Small intestine (tissue), 7 donors: ENCODE measurements at regions not wholly inside any gene's neighbourhood (a gene's known extent, or its start where the extent isn't known, plus 50 kb on each side); places are given as distances from the start of the nearest gene placed in this dataset.
"Not testable (repeated sequence)": the region's sequence is repeated elsewhere in the genome, so short reads cannot be mapped to it uniquely, and the experiment has no call there.

Source experiments
- DNase-seq, 2 donors: peaks; one replicate each; pipeline versions ENCODE4 v3.0.0 to v3.0.0-alpha.2; 2013
- FAIRE-seq: peaks from 2 replicates; lab custom pipeline; 2012; peaks lifted over from hg19 to GRCh38; lab: Jason Lieb, UNC
- H3K27ac ChIP-seq, 3 donors: one replicate each; pipeline ENCODE4 v1.5.1; 2013; ENCODE audit warnings: low read length in 2 of 3, mild to moderate bottlenecking in 2 of 3, control low read depth in 1 of 3, inconsistent platforms in 1 of 3, low read depth in 1 of 3, moderate library complexity in 1 of 3
- H3K27me3 ChIP-seq, 3 donors: one replicate each; pipeline ENCODE4 v1.6.1; 2013; ENCODE audit warnings: low read length in 3 of 3, inconsistent platforms in 1 of 3; ENCODE audit not compliant: control insufficient read depth in 3 of 3, insufficient read depth in 3 of 3
- H3K36me3 ChIP-seq, 3 donors: one replicate each; pipeline ENCODE4 v1.6.1; 2013; ENCODE audit warnings: low read length in 3 of 3, inconsistent platforms in 1 of 3, low read depth in 1 of 3, mild to moderate bottlenecking in 1 of 3, moderate library complexity in 1 of 3; ENCODE audit not compliant: control insufficient read depth in 3 of 3, insufficient read depth in 2 of 3
- H3K4me1 ChIP-seq, 3 donors: one replicate each; pipeline ENCODE4 v1.6.1; 2013; ENCODE audit warnings: low read length in 2 of 3, inconsistent platforms in 1 of 3, low read depth in 1 of 3, mild to moderate bottlenecking in 1 of 3, moderate library complexity in 1 of 3; ENCODE audit not compliant: control insufficient read depth in 3 of 3, insufficient read depth in 2 of 3
- H3K4me3 ChIP-seq, 3 donors: one replicate each; pipeline ENCODE4 v1.5.1; 2013; ENCODE audit warnings: low read length in 3 of 3, control low read depth in 1 of 3, inconsistent platforms in 1 of 3, low read depth in 1 of 3, mild to moderate bottlenecking in 1 of 3, moderate library complexity in 1 of 3
- H3K9me3 ChIP-seq, 2 donors: one replicate each; pipeline ENCODE4 v1.6.1; 2013; ENCODE audit warnings: low read depth in 1 of 2, low read length in 1 of 2; ENCODE audit not compliant: control insufficient read depth in 2 of 2, insufficient read depth in 1 of 2
- WGBS, 3 donors: extraction: QIAGEN DNeasy Blood & Tissue Kit; methylation state at CpG; one replicate each; pipeline ENCODE4 v1.1.7; 2013; 5-methylcytosine and 5-hydroxymethylcytosine counted together
- donor health status: healthy with polysubstance abuse.
- donor health status: control.
- donor health status: control.
- donor health status: Bipolar disorder and iron deficiency.
- donor health status: healthy.

- FAIRE-seq, result no peak
- Histone ChIP-seq H3K36me3 (no peaks in the 10 kb centered on the region), H3K4me3 (no peak overlapping the region), H3K4me1 (no peaks in the 10 kb centered on the region), H3K27ac (no peak overlapping the region), H3K27me3 (no peaks in the 10 kb centered on the region), H3K9me3 (peaks cover 0 to 6% of the 10 kb centered on the region in 2 donors)
- DNase-seq, result no peak
- 80 to 90% (median 89%) methylated on average over 5 of the region's 5 CpGs for WGBS, 3 donors
These were observed 97.9 kb upstream of the RANBP6 start for GRCh38 chr9:6113312-6113711.

GRCh38 chr9:6109986-6110385, 94.6 kb upstream of the RANBP6 start:
- Histone ChIP-seq H3K36me3 (no peaks in the 10 kb centered on the region), H3K27ac (no peak overlapping the region), H3K4me1 (no peaks in the 10 kb centered on the region), H3K4me3 (no peak overlapping the region), H3K9me3 (peaks cover 0 to 3% of the 10 kb centered on the region in 2 donors), H3K27me3 (no peaks in the 10 kb centered on the region)
- DNase-seq (no peak), FAIRE-seq (no peak)
- WGBS, 3 donors, result 53 to 72% (median 60%) methylated on average over 2 of the region's 2 CpGs

GRCh38 chr9:6109571-6109970, 94.1 kb upstream of the RANBP6 start:
- Histone ChIP-seq H3K36me3 (no peaks in the 10 kb centered on the region), H3K9me3 (peaks cover 0 to under 1% of the 10 kb centered on the region in 2 donors), H3K4me1 (no peaks in the 10 kb centered on the region), H3K4me3 (no peak overlapping the region), H3K27me3 (no peaks in the 10 kb centered on the region), H3K27ac (no peak overlapping the region)
- DNase-seq, result no peak
- no peak for FAIRE-seq

- Histone ChIP-seq H3K4me1 (no peaks in the 10 kb centered on the region), H3K9me3 (no peaks in the 10 kb centered on the region), H3K4me3 (no peak overlapping the region), H3K36me3 (no peaks in the 10 kb centered on the region), H3K27ac (no peak overlapping the region), H3K27me3 (no peaks in the 10 kb centered on the region)
- peak; percentile 19 to 22 for DNase-seq
- 39 to 77% (median 61%) methylated on average over 2 of the region's 2 CpGs for WGBS, 3 donors
- no peak for FAIRE-seq
These were observed 91.4 kb upstream of the RANBP6 start for GRCh38 chr9:6106711-6107339.

GRCh38 chr9:6105738-6106137, 90.3 kb upstream of the RANBP6 start:
- DNase-seq, result no peak
- H3K27ac ChIP-seq, result no peak overlapping the region
- H3K4me1 ChIP-seq, result no peaks in the 10 kb centered on the region
- WGBS, 3 donors, result 76 to 86% (median 83%) methylated on average over 1 of the region's 1 CpG
- H3K4me3 ChIP-seq, result no peak overlapping the region
- no peaks in the 10 kb centered on the region for H3K27me3 ChIP-seq
- FAIRE-seq, result no peak
- H3K36me3 ChIP-seq, result no peaks in the 10 kb centered on the region
- H3K9me3 ChIP-seq, result no peaks in the 10 kb centered on the region

DNA sequence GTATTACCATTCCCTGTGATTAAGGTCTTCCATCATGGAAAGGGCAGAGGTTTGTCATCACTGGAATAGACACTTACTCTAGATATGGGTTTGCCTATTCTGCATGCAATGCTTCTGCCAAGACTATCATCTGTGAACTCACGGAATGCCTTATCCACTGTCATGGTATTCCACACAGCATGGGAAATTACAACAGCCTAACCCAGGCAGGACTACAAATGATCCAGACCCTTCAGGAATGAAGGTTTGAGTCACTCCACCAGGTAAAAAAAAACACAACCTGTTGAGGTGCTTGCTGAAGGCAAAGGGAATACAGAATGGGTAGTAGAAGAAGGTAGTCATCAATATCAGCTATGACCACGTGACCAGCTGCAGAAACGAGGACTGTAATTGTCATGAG, 89.0 kb upstream of the RANBP6 start:
- H3K4me1 ChIP-seq, H3K9me3 ChIP-seq, FAIRE-seq, H3K4me3 ChIP-seq, H3K27ac ChIP-seq, H3K27me3 ChIP-seq, H3K36me3 ChIP-seq, DNase-seq: not testable (repeated sequence)
- WGBS, 3 donors, result 70 to 79% (median 77%) methylated on average over 3 of the region's 3 CpGs

GRCh38 chr9:6103911-6104310, 88.5 kb upstream of the RANBP6 start:
- not testable (repeated sequence) for DNase-seq, H3K27ac ChIP-seq, H3K4me3 ChIP-seq, H3K9me3 ChIP-seq, H3K4me1 ChIP-seq, H3K27me3 ChIP-seq, FAIRE-seq, H3K36me3 ChIP-seq
- WGBS, 3 donors, result 75 to 85% (median 75%) methylated on average over 3 of the region's 3 CpGs

DNA sequence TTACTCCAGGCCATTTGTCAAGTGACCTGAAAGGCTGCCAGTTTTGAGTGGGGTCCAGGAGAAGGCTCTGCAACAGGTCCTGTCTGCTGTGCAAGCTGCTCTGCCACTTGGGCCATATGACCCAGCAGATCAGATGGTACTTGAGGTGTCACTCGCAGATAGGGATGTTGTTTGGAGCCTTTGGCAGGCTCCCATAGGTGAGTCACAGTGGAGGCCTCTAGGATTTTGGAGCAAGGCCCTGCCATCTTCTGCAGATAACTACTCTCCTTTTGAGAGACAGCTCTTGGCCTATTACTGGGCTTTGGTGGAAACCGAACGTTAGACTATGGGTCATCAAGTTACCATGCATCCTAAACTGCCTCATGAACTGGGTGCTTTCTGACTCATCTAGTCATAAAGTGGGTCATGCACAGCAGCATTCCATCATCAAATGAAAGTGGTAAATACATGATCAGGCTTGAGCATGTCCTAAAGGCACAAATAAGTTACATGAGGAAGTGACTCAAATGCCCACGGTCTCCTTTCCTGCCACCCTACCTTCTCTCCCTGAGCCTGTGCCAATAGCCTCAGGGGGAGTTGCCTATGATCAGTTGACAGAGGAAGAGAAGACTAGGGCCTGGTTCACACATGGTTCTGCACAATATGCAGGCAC, 87.0 kb upstream of the RANBP6 start:
- not testable (repeated sequence) for H3K27ac ChIP-seq, H3K36me3 ChIP-seq, H3K4me1 ChIP-seq, DNase-seq, H3K9me3 ChIP-seq, FAIRE-seq, H3K27me3 ChIP-seq, H3K4me3 ChIP-seq
- 80 to 85% (median 84%) methylated on average over 4 of the region's 4 CpGs for WGBS, 3 donors

DNA sequence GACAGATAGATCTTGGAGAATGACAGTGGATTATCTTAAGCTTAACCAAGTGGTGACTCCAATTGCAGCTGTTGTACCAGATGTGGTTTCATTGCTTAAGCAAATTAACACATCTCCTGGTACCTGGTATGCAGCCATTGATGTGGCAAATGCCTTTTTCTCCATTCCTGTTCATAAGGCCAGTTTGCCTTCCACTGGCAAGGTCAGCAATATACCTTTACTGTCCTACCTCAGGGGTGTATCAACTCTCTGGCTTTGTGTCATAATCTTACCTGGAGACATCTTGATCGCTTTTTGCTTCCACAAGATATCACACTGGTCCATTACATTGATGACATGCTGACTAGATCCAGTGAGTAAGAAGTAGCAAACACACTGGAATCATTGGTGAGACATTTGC, 86.3 kb upstream of the RANBP6 start:
- FAIRE-seq, H3K9me3 ChIP-seq, H3K27me3 ChIP-seq, H3K27ac ChIP-seq, H3K4me1 ChIP-seq, H3K36me3 ChIP-seq, DNase-seq, H3K4me3 ChIP-seq: not testable (repeated sequence)
- 83 to 97% (median 90%) methylated on average over 1 of the region's 1 CpG for WGBS, 3 donors
